ENCODE measurements at regions not wholly inside any gene's neighbourhood (a gene's known extent, or its start where the extent isn't known, plus 50 kb on each side); places are given as distances from the start of the nearest gene placed in this dataset.

DNA sequence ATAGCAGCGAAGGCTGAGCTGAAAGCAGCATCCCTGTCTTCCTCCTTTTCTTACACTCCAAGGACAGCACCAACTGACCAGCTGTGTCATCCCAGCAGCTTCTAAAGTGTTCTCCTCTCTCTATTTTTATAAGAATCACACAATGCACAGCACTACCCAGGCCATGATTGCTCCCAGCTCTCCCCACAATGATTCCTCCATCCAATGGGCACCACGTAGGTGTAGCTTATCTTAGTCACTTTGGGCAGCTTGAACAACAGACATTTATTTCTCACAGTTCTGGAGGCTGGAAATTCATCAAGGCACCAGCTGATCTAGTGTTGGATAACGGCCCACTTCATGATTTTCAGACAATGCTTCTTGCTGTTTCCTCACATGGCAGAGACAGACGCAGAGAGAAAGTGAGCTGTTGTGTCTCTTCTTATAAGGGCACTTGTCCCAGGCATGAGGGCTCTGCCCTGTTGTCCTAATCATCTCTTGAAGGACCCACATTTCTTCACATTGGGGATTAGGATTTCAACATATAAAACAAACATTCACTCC is 92.0 kb upstream of the CDC14C start:
- TF ChIP-seq CTCF (IDR thresholded peaks at IDR 0.05) (no peak), TCF7L2 (IDR thresholded peaks at IDR 0.05; ENCODE audit: low read depth, low read length) (no peak), POLR2AphosphoS5 (IDR thresholded peaks at IDR 0.05; ENCODE audit: low read depth, low read length) (no peak), SIN3A (IDR thresholded peaks at IDR 0.05; ENCODE audit: borderline replicate concordance, insufficient read depth, low read depth, low read length) (no peak)
- TF ChIP-seq, protein P1, sequence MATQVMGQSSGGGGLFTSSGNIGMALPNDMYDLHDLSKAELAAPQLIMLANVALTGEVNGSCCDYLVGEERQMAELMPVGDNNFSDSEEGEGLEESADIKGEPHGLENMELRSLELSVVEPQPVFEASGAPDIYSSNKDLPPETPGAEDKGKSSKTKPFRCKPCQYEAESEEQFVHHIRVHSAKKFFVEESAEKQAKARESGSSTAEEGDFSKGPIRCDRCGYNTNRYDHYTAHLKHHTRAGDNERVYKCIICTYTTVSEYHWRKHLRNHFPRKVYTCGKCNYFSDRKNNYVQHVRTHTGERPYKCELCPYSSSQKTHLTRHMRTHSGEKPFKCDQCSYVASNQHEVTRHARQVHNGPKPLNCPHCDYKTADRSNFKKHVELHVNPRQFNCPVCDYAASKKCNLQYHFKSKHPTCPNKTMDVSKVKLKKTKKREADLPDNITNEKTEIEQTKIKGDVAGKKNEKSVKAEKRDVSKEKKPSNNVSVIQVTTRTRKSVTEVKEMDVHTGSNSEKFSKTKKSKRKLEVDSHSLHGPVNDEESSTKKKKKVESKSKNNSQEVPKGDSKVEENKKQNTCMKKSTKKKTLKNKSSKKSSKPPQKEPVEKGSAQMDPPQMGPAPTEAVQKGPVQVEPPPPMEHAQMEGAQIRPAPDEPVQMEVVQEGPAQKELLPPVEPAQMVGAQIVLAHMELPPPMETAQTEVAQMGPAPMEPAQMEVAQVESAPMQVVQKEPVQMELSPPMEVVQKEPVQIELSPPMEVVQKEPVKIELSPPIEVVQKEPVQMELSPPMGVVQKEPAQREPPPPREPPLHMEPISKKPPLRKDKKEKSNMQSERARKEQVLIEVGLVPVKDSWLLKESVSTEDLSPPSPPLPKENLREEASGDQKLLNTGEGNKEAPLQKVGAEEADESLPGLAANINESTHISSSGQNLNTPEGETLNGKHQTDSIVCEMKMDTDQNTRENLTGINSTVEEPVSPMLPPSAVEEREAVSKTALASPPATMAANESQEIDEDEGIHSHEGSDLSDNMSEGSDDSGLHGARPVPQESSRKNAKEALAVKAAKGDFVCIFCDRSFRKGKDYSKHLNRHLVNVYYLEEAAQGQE (IDR thresholded peaks at IDR 0.05; ENCODE audit: insufficient read depth in 1 of 2, low read depth in 2 of 2, low read length in 1 of 2), result no peak

All from Panc1 (cell line).